NB4 (cell line): ENCODE measurements at regions not wholly inside any gene's neighbourhood (a gene's known extent, or its start where the extent isn't known, plus 50 kb on each side); places are given as distances from the start of the nearest gene placed in this dataset.

Source experiments
- POLR2A ChIP-seq: IDR thresholded peaks from 2 replicates; pipeline ENCODE4 v1.6.1; 2011; ENCODE audit warnings: mild to moderate bottlenecking; ENCODE audit not compliant: insufficient read length; ENCODE audit errors: extremely low read depth
- TF ChIP-seq, protein P1 (sequence below): IDR thresholded peaks from one replicate; pipeline ENCODE4 v1.5.1; 2012; ENCODE audit warnings: low read depth, low read length
- TF ChIP-seq, protein P2 (sequence below): IDR thresholded peaks from 2 replicates; pipeline ENCODE4 v1.6.1; 2011; ENCODE audit warnings: low read depth, low read length

DNA sequence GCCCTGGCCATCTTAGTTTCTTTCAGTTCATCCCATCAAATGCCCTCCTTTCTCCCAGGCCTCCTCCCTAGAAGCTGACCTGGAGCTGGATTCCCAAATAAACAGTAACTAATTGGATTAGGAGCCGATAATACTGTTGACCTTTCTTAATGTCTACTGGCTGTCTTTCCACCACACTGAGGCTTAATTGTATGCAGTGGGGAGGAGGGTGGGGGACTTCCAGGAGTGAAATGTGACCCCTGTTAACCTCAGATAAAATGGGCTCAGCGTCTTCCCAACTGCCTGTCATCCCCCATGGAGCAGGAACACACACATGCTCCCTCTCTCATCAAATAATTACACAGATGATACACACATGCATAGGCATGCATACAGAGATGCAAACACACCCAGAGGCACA, 53.7 kb upstream of the LBX1 start:
- TF ChIP-seq, protein P1, sequence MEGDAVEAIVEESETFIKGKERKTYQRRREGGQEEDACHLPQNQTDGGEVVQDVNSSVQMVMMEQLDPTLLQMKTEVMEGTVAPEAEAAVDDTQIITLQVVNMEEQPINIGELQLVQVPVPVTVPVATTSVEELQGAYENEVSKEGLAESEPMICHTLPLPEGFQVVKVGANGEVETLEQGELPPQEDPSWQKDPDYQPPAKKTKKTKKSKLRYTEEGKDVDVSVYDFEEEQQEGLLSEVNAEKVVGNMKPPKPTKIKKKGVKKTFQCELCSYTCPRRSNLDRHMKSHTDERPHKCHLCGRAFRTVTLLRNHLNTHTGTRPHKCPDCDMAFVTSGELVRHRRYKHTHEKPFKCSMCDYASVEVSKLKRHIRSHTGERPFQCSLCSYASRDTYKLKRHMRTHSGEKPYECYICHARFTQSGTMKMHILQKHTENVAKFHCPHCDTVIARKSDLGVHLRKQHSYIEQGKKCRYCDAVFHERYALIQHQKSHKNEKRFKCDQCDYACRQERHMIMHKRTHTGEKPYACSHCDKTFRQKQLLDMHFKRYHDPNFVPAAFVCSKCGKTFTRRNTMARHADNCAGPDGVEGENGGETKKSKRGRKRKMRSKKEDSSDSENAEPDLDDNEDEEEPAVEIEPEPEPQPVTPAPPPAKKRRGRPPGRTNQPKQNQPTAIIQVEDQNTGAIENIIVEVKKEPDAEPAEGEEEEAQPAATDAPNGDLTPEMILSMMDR, result no peak
- no peak for TF ChIP-seq POLR2A
- TF ChIP-seq, protein P2, sequence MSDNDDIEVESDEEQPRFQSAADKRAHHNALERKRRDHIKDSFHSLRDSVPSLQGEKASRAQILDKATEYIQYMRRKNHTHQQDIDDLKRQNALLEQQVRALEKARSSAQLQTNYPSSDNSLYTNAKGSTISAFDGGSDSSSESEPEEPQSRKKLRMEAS, result no peak
